CMK (cell line): ENCODE measurements at regions not wholly inside any gene's neighbourhood (a gene's known extent, or its start where the extent isn't known, plus 50 kb on each side); places are given as distances from the start of the nearest gene placed in this dataset.
"Not testable (repeated sequence)": the region's sequence is repeated elsewhere in the genome, so short reads cannot be mapped to it uniquely, and the experiment has no call there.

Experiments
- DNase-seq: peaks from one replicate; pipeline ENCODE4 v3.0.0-alpha.2; 2010; ENCODE audit warnings: low read depth

GRCh38 chr2:129565551-129566109 lies 413.8 kb upstream of the RAB6C start:
- DNase-seq: no peak

GRCh38 chr2:129570812-129571211 lies 408.7 kb upstream of the RAB6C start:
- DNase-seq: not testable (repeated sequence)

GRCh38 chr2:129575431-129575830 lies 404.0 kb upstream of the RAB6C start:
- DNase-seq: no peak

GRCh38 chr2:129575880-129576279 lies 403.6 kb upstream of the RAB6C start:
- no peak for DNase-seq

- DNase-seq: no peak
These were observed 399.5 kb upstream of the RAB6C start for GRCh38 chr2:129580001-129580400.

- no peak for DNase-seq
These were observed 393.7 kb upstream of the RAB6C start for GRCh38 chr2:129585760-129586159.

GRCh38 chr2:129587426-129588064 lies 391.9 kb upstream of the RAB6C start:
- no peak for DNase-seq

- DNase-seq: no peak
These were observed 374.9 kb upstream of the RAB6C start for GRCh38 chr2:129604560-129604959.

GRCh38 chr2:129605646-129606045 lies 373.8 kb upstream of the RAB6C start:
- DNase-seq: no peak

- DNase-seq: no peak
These were observed 372.8 kb upstream of the RAB6C start for GRCh38 chr2:129606496-129607270.

- DNase-seq: no peak
These were observed 370.2 kb upstream of the RAB6C start for GRCh38 chr2:129609224-129609623.

GRCh38 chr2:129610766-129611165 lies 368.7 kb upstream of the RAB6C start:
- DNase-seq: no peak

GRCh38 chr2:129611471-129611870 lies 368.0 kb upstream of the RAB6C start:
- no peak for DNase-seq

- no peak for DNase-seq
These were observed 360.0 kb upstream of the RAB6C start for GRCh38 chr2:129619471-129619870.

GRCh38 chr2:129620411-129620810 lies 359.1 kb upstream of the RAB6C start:
- DNase-seq: no peak

GRCh38 chr2:129623783-129624182 lies 355.7 kb upstream of the RAB6C start:
- DNase-seq: no peak

GRCh38 chr2:129627437-129627836 lies 352.0 kb upstream of the RAB6C start:
- no peak for DNase-seq

- no peak for DNase-seq
These were observed 342.8 kb upstream of the RAB6C start for GRCh38 chr2:129636692-129637091.

- DNase-seq: no peak
These were observed 338.1 kb upstream of the RAB6C start for GRCh38 chr2:129641371-129641770.

- no peak for DNase-seq
These were observed 336.9 kb upstream of the RAB6C start for GRCh38 chr2:129642526-129643043.

- no peak for DNase-seq
These were observed 334.1 kb upstream of the RAB6C start for GRCh38 chr2:129645335-129645734.

- DNase-seq: no peak
These were observed 333.4 kb upstream of the RAB6C start for GRCh38 chr2:129646107-129646506.

- DNase-seq: no peak
These were observed 326.2 kb upstream of the RAB6C start for GRCh38 chr2:129653246-129653645.
